HCT116 (cell line): ENCODE measurements at regions not wholly inside any gene's neighbourhood (a gene's known extent, or its start where the extent isn't known, plus 50 kb on each side); places are given as distances from the start of the nearest gene placed in this dataset.

Experiments
- ATAC-seq: fragments of 200-7000 bp; cut with Tn5 transposase; 2 replicates; pipeline ENCODE4 v1.9.1; 2020; ENCODE audit warnings: mild to moderate bottlenecking, moderate library complexity
- BruUV-seq: library from RNA; stranded (reverse); fragments of 400-500 nt; replicated peaks from 2 replicates; lab custom pipeline; 2021; lab: Mats Ljungman, UMichigan
- CTCF ChIA-PET: fragments of 300-600 bp; sonication (Branson Sonifier 250); formaldehyde crosslinking; loops from one replicate; lab custom pipeline; 2021; ENCODE audit warnings: antibody characterized with exemption; lab: Charles Lee
- POLR2A ChIA-PET: fragments of 300-600, 350-600 bp; sonication (Branson Sonifier 250); formaldehyde crosslinking; loops from one replicate; lab custom pipeline; 2021; ENCODE audit warnings: antibody characterized with exemption; lab: Charles Lee
- RAD21 ChIA-PET, 2 experiments: fragments of 300-600 bp; sonication (Branson Sonifier 250); formaldehyde crosslinking; loops; one replicate each; lab custom pipeline; 2023; ENCODE audit warnings: low total read pairs in 2 of 2; ENCODE audit not compliant: uncharacterized antibody in 2 of 2, unreplicated experiment in 2 of 2, low non-redundant PET in 1 of 2; lab: Charles Lee
- DNase-seq: peaks from one replicate; pipeline ENCODE4 v3.0.0-alpha.2; 2010; ENCODE audit warnings: low read depth, low spot score
- H2AFZ ChIP-seq: fragments of 200-600 bp; shearing (Covaris generic), sonication (generic); 2 replicates; pipeline ENCODE4 v1.6.1; 2017; ENCODE audit warnings: low read depth, mixed run types, mixed read lengths, antibody characterized with exemption, low read length; ENCODE audit not compliant: poor library complexity, severe bottlenecking
- H3K27ac ChIP-seq: 2 replicates; pipeline ENCODE4 v1.5.1; 2012; ENCODE audit warnings: low read depth, low read length
- H3K27me3 ChIP-seq: fragments of 200-600 bp; sonication (generic); 2 replicates; pipeline ENCODE4 v1.6.1; 2016; ENCODE audit warnings: mixed run types, low read length, mixed read lengths; ENCODE audit not compliant: insufficient read depth
- H3K36me3 ChIP-seq, 2 experiments: fragments of 200-500 bp in 1 of 2; fragments of 200-600 bp in 1 of 2; sonication (Bioruptor generic) in 1 of 2; sonication (generic) in 1 of 2; 2 replicates each; pipeline versions ENCODE4 v1.5.1 to v1.6.1; 2014 to 2016; ENCODE audit warnings: low read length in 2 of 2, inconsistent platforms in 1 of 2, mixed read lengths in 1 of 2, mixed run types in 1 of 2; ENCODE audit not compliant: insufficient read depth in 2 of 2, control insufficient read depth in 1 of 2
- H3K4me1 ChIP-seq, 2 experiments: fragments of 200-600 bp in 1 of 2; sonication (generic) in 1 of 2; 2 replicates each; pipeline versions ENCODE4 v1.5.1 to v1.6.1; 2012 to 2017; ENCODE audit warnings: low read length in 2 of 2, inconsistent platforms in 1 of 2, mild to moderate bottlenecking in 1 of 2, mixed read lengths in 1 of 2, mixed run types in 1 of 2, moderate library complexity in 1 of 2; ENCODE audit not compliant: insufficient read depth in 2 of 2, control insufficient read depth in 1 of 2
- H3K4me2 ChIP-seq: fragments of 200-600 bp; sonication (generic); 2 replicates; pipeline ENCODE4 v1.6.1; 2017; ENCODE audit warnings: mixed run types, low read length, mixed read lengths
- H3K4me3 ChIP-seq, 2 experiments: fragments of 200-600 bp in 1 of 2; sonication (generic) in 1 of 2; replicated peaks in 1 of 2; 2 replicates each; pipeline ENCODE4 v1.5.1; 2011 to 2016; ENCODE audit warnings: low read length in 2 of 2, control low read depth in 1 of 2, low read depth in 1 of 2, mild to moderate bottlenecking in 1 of 2, mixed read lengths in 1 of 2, mixed run types in 1 of 2
- H3K79me2 ChIP-seq: fragments of 200-600 bp; sonication (generic); 2 replicates; pipeline ENCODE4 v1.6.1; 2017; ENCODE audit warnings: mild to moderate bottlenecking, mixed run types, low read length, moderate library complexity, mixed read lengths; ENCODE audit not compliant: insufficient read depth
- H3K9ac ChIP-seq: fragments of 200-600 bp; sonication (generic); 2 replicates; pipeline ENCODE4 v1.6.1; 2016; ENCODE audit warnings: low read length, mixed read lengths
- H3K9me2 ChIP-seq: fragments of 200-600 bp; sonication (generic), shearing (Covaris generic); 2 replicates; pipeline ENCODE4 v1.6.1; 2017; ENCODE audit warnings: mixed run types, mild to moderate bottlenecking, moderate library complexity; ENCODE audit not compliant: insufficient read depth
- H3K9me3 ChIP-seq, 2 experiments: fragments of 200-500 bp in 1 of 2; fragments of 200-600 bp in 1 of 2; sonication (Bioruptor generic) in 1 of 2; sonication (generic) in 1 of 2; 2 replicates each; pipeline ENCODE4 v1.6.1; 2014 to 2017; ENCODE audit warnings: low read length in 2 of 2, mixed read lengths in 2 of 2, inconsistent platforms in 1 of 2, low read depth in 1 of 2, mild to moderate bottlenecking in 1 of 2, mixed run types in 1 of 2, moderate library complexity in 1 of 2; ENCODE audit not compliant: control insufficient read depth in 1 of 2, insufficient read depth in 1 of 2
- H4K20me1 ChIP-seq: fragments of 200-600 bp; sonication (generic), shearing (Covaris generic); 2 replicates; pipeline ENCODE4 v1.6.1; 2017; ENCODE audit warnings: mixed run types, mild to moderate bottlenecking, moderate library complexity; ENCODE audit not compliant: insufficient read depth
- CBX3 ChIP-seq: IDR thresholded peaks from 2 replicates; pipeline ENCODE4 v1.6.1; 2012; ENCODE audit warnings: low read depth
- EGR1 ChIP-seq: IDR thresholded peaks from 2 replicates; pipeline ENCODE4 v1.6.1; 2012; ENCODE audit warnings: low read depth
- ELF1 ChIP-seq: IDR thresholded peaks from 2 replicates; pipeline ENCODE4 v1.6.1; 2012; ENCODE audit warnings: low read depth, borderline replicate concordance
- EZH2 ChIP-seq: fragments of 200-600 bp; sonication (generic); IDR thresholded peaks from 2 replicates; pipeline ENCODE4 v1.6.1; 2017; ENCODE audit warnings: antibody characterized with exemption, mixed run types
- EZH2phosphoT487 ChIP-seq: fragments of 200-600 bp; IDR thresholded peaks from 2 replicates; pipeline ENCODE4 v1.6.1; 2018; ENCODE audit warnings: antibody characterized with exemption, borderline replicate concordance
- FOSL1 ChIP-seq: IDR thresholded peaks from 2 replicates; pipeline ENCODE4 v1.6.1; 2012; ENCODE audit warnings: low read depth
- JUND ChIP-seq: IDR thresholded peaks from 2 replicates; pipeline ENCODE4 v1.6.1; 2012
- POLR2A ChIP-seq: IDR thresholded peaks from 2 replicates; pipeline ENCODE4 v1.7.0; 2011; ENCODE audit warnings: borderline replicate concordance; ENCODE audit not compliant: insufficient read depth, insufficient read length; ENCODE audit errors: extremely low read depth
- POLR2AphosphoS5 ChIP-seq: IDR thresholded peaks from 2 replicates; pipeline ENCODE4 v1.6.1; 2011; ENCODE audit warnings: mild to moderate bottlenecking, low read depth, low read length, moderate library complexity
- RAD21 ChIP-seq: IDR thresholded peaks from 2 replicates; pipeline ENCODE4 v1.6.1; 2012; ENCODE audit warnings: low read depth, mild to moderate bottlenecking
- SP1 ChIP-seq: IDR thresholded peaks from 2 replicates; pipeline ENCODE4 v1.6.1; 2012; ENCODE audit warnings: low read depth
- TCF7L2 ChIP-seq: IDR thresholded peaks from 2 replicates; pipeline ENCODE4 v1.7.0; 2011; ENCODE audit warnings: borderline replicate concordance, inconsistent platforms; ENCODE audit not compliant: insufficient read depth, insufficient read length; ENCODE audit errors: extremely low read depth
- YY1 ChIP-seq: IDR thresholded peaks from 2 replicates; pipeline ENCODE4 v1.6.1; 2011; ENCODE audit warnings: low read length, low read depth, moderate library complexity, mild to moderate bottlenecking; ENCODE audit not compliant: insufficient replicate concordance; ENCODE audit errors: extremely low read depth
- ZBTB33 ChIP-seq: IDR thresholded peaks from 2 replicates; pipeline ENCODE4 v1.6.1; 2011; ENCODE audit warnings: mild to moderate bottlenecking, low read length, moderate library complexity; ENCODE audit not compliant: insufficient replicate concordance; ENCODE audit errors: extremely low read depth
- ZFX ChIP-seq: fragments of 450-650 bp; IDR thresholded peaks from 2 replicates; pipeline ENCODE4 v1.6.1; 2017
- ZNF274 ChIP-seq: fragments of 200-500 bp; sonication (Bioruptor generic); IDR thresholded peaks from 2 replicates; pipeline ENCODE4 v1.6.1; 2014; ENCODE audit warnings: mild to moderate bottlenecking, low read depth, low read length, inconsistent platforms
- intact Hi-C: fragments of 100-400 bp; cut with micrococcal nuclease; formaldehyde crosslinking; loops from 2 replicates; pipeline ENCODE4 v1.10.0; 2022
- TF ChIP-seq, protein P1 (sequence below): IDR thresholded peaks from 2 replicates; pipeline ENCODE4 v1.6.1; 2012

- no peak overlapping the region for H3K27ac ChIP-seq
- ChIA-PET RAD21 (no interaction called here), POLR2A (no interaction called here), CTCF (no interaction called here)
- H3K27me3 ChIP-seq = no peaks in the 10 kb centered on the region
- no peak overlapping the region for H3K4me3 ChIP-seq
- TF ChIP-seq ZBTB33 (no peak), EZH2 (no peak), ZFX (no peak), EZH2phosphoT487 (no peak), RAD21 (no peak), CBX3 (no peak), ELF1 (no peak), FOSL1 (no peak), EGR1 (no peak), POLR2A (no peak), TCF7L2 (no peak), YY1 (no peak), ZNF274 (no peak), JUND (no peak), SP1 (no peak), POLR2AphosphoS5 (no peak)
- TF ChIP-seq, protein P1, sequence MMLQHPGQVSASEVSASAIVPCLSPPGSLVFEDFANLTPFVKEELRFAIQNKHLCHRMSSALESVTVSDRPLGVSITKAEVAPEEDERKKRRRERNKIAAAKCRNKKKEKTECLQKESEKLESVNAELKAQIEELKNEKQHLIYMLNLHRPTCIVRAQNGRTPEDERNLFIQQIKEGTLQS = no peak
- H3K9me3 ChIP-seq = peaks cover 5 to 7% of the 10 kb centered on the region in 2 experiments; a peak in 3 of 4 replicates
- H4K20me1 ChIP-seq = no peaks in the 10 kb centered on the region
- H3K36me3 ChIP-seq = no peaks in the 10 kb centered on the region
- DNase-seq (no peak), ATAC-seq (no peak)
- H3K9me2 ChIP-seq = no peaks in the 10 kb centered on the region
- H2AFZ ChIP-seq = no peak overlapping the region
- no peak overlapping the region for H3K9ac ChIP-seq
- no peak overlapping the region for H3K4me2 ChIP-seq
- no peaks in the 10 kb centered on the region for H3K79me2 ChIP-seq
- BruUV-seq = no TSS peak
- no peaks in the 10 kb centered on the region for H3K4me1 ChIP-seq
- intact Hi-C loops = no loop called here
Measured at GRCh38 chr1:239067058-239067457, 319.3 kb upstream of the CHRM3 start.
